Upper lobe of right lung (tissue), 1 donor: ENCODE measurements at regions not wholly inside any gene's neighbourhood (a gene's known extent, or its start where the extent isn't known, plus 50 kb on each side); places are given as distances from the start of the nearest gene placed in this dataset.
A peak's percentile ranks its signal among the peaks of the same experiment; 100 is the strongest.
"Not testable (repeated sequence)": the region's sequence is repeated elsewhere in the genome, so short reads cannot be mapped to it uniquely, and the experiment has no call there.

Experiments
- ATAC-seq: fragments of 200-7000 bp; cut with Tn5 transposase; one replicate; pipeline ENCODE4 v1.9.1; 2020; ENCODE audit warnings: mild to moderate bottlenecking, moderate library complexity
- DNase-seq: peaks from one replicate; pipeline ENCODE4 v3.0.0-alpha.2; 2020
- H3K27ac ChIP-seq: fragments of 200-600 bp; one replicate; pipeline ENCODE4 v1.8.0; 2022
- H3K27me3 ChIP-seq: fragments of 200-600 bp; one replicate; pipeline ENCODE4 v1.8.0; 2022; ENCODE audit warnings: mild to moderate bottlenecking
- H3K36me3 ChIP-seq: fragments of 200-600 bp; one replicate; pipeline ENCODE4 v1.8.0; 2022
- H3K4me1 ChIP-seq: fragments of 200-600 bp; one replicate; pipeline ENCODE4 v1.8.0; 2022
- H3K4me3 ChIP-seq: fragments of 200-600 bp; one replicate; pipeline ENCODE4 v1.8.0; 2022; ENCODE audit warnings: mild to moderate bottlenecking
- H3K9me3 ChIP-seq: fragments of 200-600 bp; one replicate; pipeline ENCODE4 v1.8.0; 2022
- intact Hi-C: fragments of 100-400 bp; cut with DNase I; formaldehyde crosslinking; loops from one replicate; pipeline ENCODE4 v1.11.0; 2022
- TF ChIP-seq, protein P1 (sequence below): fragments of 200-600 bp; IDR thresholded peaks from one replicate; pipeline ENCODE4 v1.8.0; 2022; ENCODE audit warnings: antibody characterized with exemption
- donor health status: DM: no; HTN: yes; CAD: no; lungs with severe emphysema.

DNA sequence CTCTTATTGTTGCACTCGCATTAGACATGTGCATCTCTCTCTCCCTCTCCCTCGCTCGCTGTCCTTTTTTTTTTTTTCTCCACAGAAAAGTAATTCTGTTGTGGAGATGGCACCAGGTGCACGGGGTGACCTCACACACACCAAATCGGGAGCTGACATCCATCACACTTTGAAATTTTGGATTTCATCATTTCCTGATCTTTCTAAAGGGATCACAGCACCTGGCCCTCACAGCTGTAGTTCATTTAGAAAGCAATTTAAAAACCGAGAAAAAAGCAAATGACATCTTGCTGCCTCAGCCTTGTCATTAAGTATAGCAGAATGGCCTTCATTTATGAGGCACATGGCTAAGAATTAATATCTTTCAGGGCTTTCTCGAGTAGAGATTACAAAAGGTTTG lies 717.2 kb downstream of the RNF144A start:
- Histone ChIP-seq H3K27ac (no peak overlapping the region), H3K9me3 (no peaks in the 10 kb centered on the region), H3K4me3 (no peak overlapping the region), H3K4me1 (no peaks in the 10 kb centered on the region), H3K27me3 (no peaks in the 10 kb centered on the region), H3K36me3 (no peaks in the 10 kb centered on the region)
- intact Hi-C loops = no loop called here
- ATAC-seq (no peak), DNase-seq (no peak)
- TF ChIP-seq, protein P1, sequence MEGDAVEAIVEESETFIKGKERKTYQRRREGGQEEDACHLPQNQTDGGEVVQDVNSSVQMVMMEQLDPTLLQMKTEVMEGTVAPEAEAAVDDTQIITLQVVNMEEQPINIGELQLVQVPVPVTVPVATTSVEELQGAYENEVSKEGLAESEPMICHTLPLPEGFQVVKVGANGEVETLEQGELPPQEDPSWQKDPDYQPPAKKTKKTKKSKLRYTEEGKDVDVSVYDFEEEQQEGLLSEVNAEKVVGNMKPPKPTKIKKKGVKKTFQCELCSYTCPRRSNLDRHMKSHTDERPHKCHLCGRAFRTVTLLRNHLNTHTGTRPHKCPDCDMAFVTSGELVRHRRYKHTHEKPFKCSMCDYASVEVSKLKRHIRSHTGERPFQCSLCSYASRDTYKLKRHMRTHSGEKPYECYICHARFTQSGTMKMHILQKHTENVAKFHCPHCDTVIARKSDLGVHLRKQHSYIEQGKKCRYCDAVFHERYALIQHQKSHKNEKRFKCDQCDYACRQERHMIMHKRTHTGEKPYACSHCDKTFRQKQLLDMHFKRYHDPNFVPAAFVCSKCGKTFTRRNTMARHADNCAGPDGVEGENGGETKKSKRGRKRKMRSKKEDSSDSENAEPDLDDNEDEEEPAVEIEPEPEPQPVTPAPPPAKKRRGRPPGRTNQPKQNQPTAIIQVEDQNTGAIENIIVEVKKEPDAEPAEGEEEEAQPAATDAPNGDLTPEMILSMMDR = no peak

DNA sequence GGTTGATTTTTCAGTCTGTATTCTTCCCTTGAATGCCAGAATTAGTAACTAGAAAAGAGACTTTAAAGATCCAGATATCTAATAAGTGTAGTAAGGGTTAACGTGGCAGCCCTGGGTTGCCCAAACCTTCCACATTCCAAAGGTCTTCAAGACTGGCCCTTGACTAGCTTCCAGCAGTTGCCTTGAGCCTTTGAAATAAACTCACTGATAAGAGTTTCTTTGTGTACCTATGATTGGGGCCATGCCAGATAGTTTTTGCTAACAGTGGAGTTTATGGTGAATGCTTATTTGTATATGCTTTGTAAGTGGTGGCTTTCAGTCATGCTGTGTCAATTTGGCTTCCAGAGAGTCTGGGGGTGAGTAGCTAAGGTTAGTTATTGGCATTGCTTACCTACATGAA lies 722.3 kb downstream of the RNF144A start:
- H3K27me3 ChIP-seq = no peaks in the 10 kb centered on the region
- no peak overlapping the region for H3K27ac ChIP-seq
- DNase-seq = no peak
- TF ChIP-seq, protein P1 = no peak
- H3K4me3 ChIP-seq = no peak overlapping the region
- intact Hi-C loops = no loop called here
- no peaks in the 10 kb centered on the region for H3K9me3 ChIP-seq
- no peaks in the 10 kb centered on the region for H3K36me3 ChIP-seq
- peak; percentile 88 for ATAC-seq
- no peaks in the 10 kb centered on the region for H3K4me1 ChIP-seq

DNA sequence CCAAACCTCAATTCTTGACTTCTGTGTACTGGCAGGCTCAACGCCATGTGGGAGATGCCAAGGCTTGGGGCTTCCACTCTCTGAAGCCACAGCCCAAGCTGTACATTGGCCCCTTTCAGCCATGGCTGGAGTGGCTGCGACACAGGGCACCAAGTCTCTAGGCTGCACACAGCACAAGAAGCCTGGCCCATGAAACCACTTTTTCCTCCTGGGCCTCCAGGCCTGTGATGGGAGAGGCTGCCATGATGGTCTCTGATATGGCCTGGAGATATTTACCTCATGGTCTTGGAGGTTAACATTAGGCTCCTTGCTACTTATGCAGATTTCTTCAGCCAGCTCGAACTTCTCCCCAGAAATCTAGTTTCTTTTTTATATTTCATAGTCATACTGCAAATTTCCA lies 724.1 kb downstream of the RNF144A start:
- H3K27me3 ChIP-seq, intact Hi-C loops, H3K27ac ChIP-seq, H3K9me3 ChIP-seq, DNase-seq, H3K4me3 ChIP-seq, H3K4me1 ChIP-seq, H3K36me3 ChIP-seq, ATAC-seq: not testable (repeated sequence)

DNA sequence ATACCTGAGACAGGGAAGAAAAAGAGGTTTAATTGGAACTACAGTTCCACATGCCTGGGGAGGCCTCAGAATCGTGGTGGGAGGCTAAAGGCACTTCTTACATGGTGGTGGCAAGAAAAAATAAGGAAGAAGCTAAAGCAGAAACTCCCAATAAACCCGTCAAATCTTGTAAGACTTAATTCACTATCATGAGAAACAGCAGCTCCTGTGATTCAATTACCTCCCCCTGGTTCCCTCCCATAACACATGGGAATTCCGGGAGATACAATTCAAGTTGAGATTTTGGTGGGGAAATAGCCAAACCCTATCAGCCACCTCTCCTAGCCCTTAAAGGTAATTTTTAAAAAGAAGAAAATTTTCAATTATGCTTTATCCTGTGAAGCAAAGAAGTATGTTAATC lies 728.8 kb downstream of the RNF144A start:
- intact Hi-C loops = no loop called here
- Histone ChIP-seq H3K27ac (no peak overlapping the region), H3K36me3 (no peaks in the 10 kb centered on the region), H3K4me3 (no peak overlapping the region), H3K27me3 (no peaks in the 10 kb centered on the region), H3K9me3 (no peaks in the 10 kb centered on the region), H3K4me1 (no peaks in the 10 kb centered on the region)
- TF ChIP-seq, protein P1 = no peak
- ATAC-seq (no peak), DNase-seq (no peak)

DNA sequence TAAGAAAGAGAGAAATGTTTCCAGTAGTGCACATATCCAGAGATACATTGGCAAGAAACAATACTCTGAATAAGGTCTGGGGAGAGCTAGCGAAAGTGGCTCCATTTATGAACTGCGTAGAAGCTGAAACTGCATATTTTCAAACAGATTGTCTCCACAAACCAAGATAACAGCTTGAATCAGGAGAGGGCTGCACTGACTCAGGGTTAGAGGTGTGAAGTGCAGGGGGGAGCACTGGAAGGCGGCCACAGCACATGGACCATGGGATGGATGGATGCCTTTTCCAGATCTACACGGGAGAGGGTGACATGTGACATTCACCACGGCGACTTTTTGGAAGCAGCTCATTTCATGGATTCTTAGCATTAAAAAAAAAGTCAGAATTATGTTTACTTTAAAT lies 729.4 kb downstream of the RNF144A start:
- no peak overlapping the region for H3K27ac ChIP-seq
- intact Hi-C loops = no loop called here
- H3K9me3 ChIP-seq = no peaks in the 10 kb centered on the region
- no peaks in the 10 kb centered on the region for H3K27me3 ChIP-seq
- ATAC-seq = no peak
- no peak overlapping the region for H3K4me3 ChIP-seq
- H3K36me3 ChIP-seq = no peaks in the 10 kb centered on the region
- DNase-seq = no peak
- TF ChIP-seq, protein P1 = no peak
- no peaks in the 10 kb centered on the region for H3K4me1 ChIP-seq

DNA sequence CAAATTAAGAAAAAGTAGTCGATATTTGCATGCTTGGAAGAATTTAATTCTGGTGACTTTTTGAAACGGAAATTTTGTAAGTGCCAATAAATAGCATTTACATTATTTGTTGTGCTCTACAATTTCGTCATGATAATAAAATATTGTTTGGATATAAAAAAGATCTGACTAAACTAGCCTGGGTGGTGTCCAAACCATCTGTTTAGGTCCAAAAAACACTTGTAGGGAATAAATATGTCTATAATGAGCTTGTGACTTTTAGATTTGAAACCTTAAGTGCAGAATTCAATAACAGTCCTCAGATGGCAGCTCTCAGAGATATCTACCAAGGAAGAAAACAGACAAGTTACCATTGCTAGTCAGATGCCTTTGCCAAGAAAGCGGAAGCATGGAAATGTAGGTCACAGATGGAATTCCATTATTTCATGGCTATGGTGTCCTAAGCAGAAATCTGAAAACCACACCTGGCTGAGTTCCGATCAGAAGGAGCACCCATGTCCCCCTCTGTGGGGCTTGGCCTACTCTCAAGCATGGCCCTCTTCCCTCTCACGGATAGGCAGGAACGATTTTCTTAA lies 731.1 kb downstream of the RNF144A start:
- TF ChIP-seq, protein P1 = no peak
- no peak overlapping the region for H3K4me3 ChIP-seq
- intact Hi-C loops = no loop called here
- no peaks in the 10 kb centered on the region for H3K27me3 ChIP-seq
- ATAC-seq (no peak), DNase-seq (no peak)
- H3K36me3 ChIP-seq = no peaks in the 10 kb centered on the region
- no peak overlapping the region for H3K27ac ChIP-seq
- H3K9me3 ChIP-seq = no peaks in the 10 kb centered on the region
- no peaks in the 10 kb centered on the region for H3K4me1 ChIP-seq
